GM06990 (cell line): ENCODE measurements at regions not wholly inside any gene's neighbourhood (a gene's known extent, or its start where the extent isn't known, plus 50 kb on each side); places are given as distances from the start of the nearest gene placed in this dataset.

Experiments
- DNase-seq: peaks from one replicate; pipeline ENCODE4 v3.0.0-alpha.2; 2011; ENCODE audit not compliant: insufficient read length; ENCODE audit errors: extremely low read depth
- H3K27me3 ChIP-seq: replicated peaks from 2 replicates; pipeline ENCODE4 v1.6.0; 2011; ENCODE audit warnings: low read length; ENCODE audit not compliant: control insufficient read depth, insufficient read depth
- H3K36me3 ChIP-seq: 2 replicates; pipeline ENCODE4 v1.5.1; 2011; ENCODE audit warnings: low read length; ENCODE audit not compliant: control insufficient read depth, insufficient read depth
- H3K4me3 ChIP-seq: replicated peaks from 2 replicates; pipeline ENCODE4 v1.5.1; 2011; ENCODE audit warnings: low read depth, mild to moderate bottlenecking, control low read depth, low read length
- TF ChIP-seq, protein P1 (sequence below): IDR thresholded peaks from 2 replicates; pipeline ENCODE4 v1.5.1; 2011; ENCODE audit warnings: low read length, control low read depth, mild to moderate bottlenecking, inconsistent platforms; ENCODE audit not compliant: insufficient read depth, poor library complexity, severe bottlenecking

DNA sequence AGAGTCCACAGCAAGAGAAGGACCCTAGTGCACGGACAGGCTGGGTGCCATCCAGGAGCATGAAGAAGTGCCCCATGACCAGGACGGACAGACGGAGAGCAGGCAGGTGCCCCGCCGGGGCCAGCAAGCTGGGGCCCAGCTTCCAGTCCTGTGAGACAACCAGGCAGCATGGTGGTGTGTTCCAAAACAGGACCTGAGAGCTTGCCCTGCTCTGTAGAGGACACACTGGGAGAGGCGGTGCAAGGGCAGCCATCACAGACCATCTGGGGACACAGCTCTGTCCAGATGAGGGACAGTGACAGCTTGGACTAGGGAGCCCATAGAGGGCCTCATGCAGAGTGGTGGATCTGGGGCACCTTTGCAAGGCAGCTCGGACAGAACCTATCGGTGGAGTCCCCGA lies 279.8 kb downstream of the EIPR1 start:
- TF ChIP-seq, protein P1, sequence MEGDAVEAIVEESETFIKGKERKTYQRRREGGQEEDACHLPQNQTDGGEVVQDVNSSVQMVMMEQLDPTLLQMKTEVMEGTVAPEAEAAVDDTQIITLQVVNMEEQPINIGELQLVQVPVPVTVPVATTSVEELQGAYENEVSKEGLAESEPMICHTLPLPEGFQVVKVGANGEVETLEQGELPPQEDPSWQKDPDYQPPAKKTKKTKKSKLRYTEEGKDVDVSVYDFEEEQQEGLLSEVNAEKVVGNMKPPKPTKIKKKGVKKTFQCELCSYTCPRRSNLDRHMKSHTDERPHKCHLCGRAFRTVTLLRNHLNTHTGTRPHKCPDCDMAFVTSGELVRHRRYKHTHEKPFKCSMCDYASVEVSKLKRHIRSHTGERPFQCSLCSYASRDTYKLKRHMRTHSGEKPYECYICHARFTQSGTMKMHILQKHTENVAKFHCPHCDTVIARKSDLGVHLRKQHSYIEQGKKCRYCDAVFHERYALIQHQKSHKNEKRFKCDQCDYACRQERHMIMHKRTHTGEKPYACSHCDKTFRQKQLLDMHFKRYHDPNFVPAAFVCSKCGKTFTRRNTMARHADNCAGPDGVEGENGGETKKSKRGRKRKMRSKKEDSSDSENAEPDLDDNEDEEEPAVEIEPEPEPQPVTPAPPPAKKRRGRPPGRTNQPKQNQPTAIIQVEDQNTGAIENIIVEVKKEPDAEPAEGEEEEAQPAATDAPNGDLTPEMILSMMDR = no peak
- Histone ChIP-seq H3K4me3 (no peak overlapping the region), H3K27me3 (peaks cover 2% of the 10 kb centered on the region), H3K36me3 (no peaks in the 10 kb centered on the region)
- DNase-seq = no peak

DNA sequence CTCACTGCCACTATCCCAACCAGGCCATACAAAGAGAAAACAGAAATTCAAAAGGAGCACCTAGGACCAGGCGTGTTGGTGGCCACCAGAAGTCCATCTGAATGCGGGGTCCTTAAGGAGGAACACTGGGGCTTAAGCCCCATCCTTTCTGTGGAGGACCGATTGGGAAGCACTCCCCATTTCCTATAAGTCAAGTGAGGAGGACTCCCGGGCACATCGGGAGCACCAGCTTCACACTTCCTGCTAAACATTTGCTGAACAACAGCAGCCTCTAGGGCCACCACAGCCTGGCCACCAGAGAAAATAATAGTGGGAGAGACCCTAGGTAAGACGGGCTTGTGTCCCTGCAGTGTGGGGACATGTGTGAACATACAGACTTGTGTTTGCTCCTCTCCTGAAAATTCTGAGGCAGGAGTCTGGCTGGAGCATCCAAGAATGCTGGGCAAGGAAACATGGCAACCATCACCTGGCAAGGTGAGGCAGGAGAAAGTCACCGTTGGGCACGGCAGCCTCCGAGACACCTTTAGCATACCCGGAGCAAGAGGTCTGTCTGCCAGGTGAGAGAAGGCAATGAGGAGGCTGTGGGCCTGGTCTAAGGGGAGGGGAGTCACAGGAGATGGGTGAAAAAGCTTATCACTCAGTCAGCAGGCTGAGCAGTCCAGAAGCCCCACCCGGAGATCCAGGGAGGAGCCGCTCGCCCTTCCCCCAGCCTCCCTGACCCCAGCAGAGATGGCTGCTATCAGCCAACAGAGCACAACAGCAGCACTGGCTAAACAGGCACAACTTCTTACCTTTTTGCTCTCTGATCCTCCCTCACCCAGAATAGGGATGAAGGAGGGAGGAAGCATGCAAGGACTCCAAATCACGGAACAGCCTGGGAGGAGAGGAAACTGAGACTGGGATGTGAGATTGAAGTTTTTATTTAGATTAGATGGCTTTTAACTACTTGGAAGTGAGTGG lies 282.3 kb downstream of the EIPR1 start:
- TF ChIP-seq, protein P1 = no peak
- no peak for DNase-seq
- Histone ChIP-seq H3K27me3 (no peaks in the 10 kb centered on the region), H3K36me3 (no peaks in the 10 kb centered on the region), H3K4me3 (no peak overlapping the region)

DNA sequence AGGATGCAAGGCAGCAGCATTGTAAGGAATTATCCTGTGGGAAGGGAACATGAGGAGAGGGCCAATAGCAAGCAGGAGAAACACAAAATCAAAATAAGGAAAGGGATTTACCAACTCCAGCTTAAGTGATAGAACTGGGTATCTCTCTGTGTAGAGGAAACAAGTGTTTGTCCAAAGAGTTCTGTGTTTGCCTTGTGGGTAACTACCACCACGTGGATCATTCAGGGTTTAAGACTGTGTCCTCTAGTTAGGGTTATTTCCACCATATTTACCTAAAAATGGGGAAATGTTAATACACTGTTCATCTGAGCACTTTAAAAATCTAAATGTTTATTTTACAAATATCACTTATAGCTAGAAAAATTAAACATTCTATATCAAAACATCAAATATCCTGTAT lies 283.3 kb downstream of the EIPR1 start:
- DNase-seq = no peak
- no peaks in the 10 kb centered on the region for H3K27me3 ChIP-seq
- TF ChIP-seq, protein P1 = no peak
- H3K4me3 ChIP-seq = no peak overlapping the region
- H3K36me3 ChIP-seq = no peaks in the 10 kb centered on the region

DNA sequence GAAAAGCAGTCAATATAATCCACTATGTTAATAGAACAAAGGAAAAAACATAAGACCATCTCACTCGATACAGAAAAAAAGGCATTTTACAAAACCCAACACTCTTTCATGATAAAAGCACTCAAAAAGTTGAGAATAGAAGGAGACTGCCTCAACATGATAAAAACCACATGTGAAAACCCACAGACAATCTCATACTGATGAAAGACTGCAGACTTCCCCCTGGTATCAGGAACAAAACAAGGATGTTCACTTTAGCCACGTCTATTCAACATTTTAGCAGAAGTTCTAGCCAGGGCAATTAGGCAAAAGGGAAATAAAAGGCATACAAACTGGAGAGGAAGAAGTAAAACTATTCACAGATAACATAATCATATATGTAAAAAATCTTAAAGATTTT lies 285.9 kb downstream of the EIPR1 start:
- TF ChIP-seq, protein P1 = no peak
- H3K4me3 ChIP-seq = no peak overlapping the region
- H3K36me3 ChIP-seq = no peaks in the 10 kb centered on the region
- no peak for DNase-seq
- no peaks in the 10 kb centered on the region for H3K27me3 ChIP-seq

DNA sequence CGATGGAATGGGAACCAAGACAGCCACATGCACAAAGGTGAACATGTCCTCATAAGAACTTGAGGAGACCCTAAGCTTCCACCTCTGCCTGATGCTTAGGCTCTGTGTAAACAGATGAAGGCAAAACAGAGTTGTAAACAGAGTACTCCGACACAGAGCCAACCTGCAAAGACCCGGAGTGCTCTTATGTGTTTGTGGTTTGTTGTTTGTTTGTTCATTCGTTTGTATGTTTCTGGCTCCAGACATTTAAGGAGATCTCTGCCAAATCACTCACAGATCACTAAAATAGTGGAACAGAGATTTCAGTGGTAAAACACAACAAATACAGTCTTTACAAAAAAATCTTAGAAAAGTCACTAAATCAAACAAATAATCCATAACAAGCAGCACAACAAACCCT lies 294.9 kb downstream of the EIPR1 start:
- Histone ChIP-seq H3K27me3 (no peaks in the 10 kb centered on the region), H3K36me3 (no peaks in the 10 kb centered on the region), H3K4me3 (no peak overlapping the region)
- no peak for DNase-seq
- TF ChIP-seq, protein P1 = no peak
